Naive thymus-derived CD8-positive, alpha-beta T cell (primary cell): ENCODE measurements at regions not wholly inside any gene's neighbourhood (a gene's known extent, or its start where the extent isn't known, plus 50 kb on each side); places are given as distances from the start of the nearest gene placed in this dataset.

ENCODE experiments used
- ATAC-seq, 2 donors: fragments of 150-1000 bp; cut with Tn5 transposase in 1 of 2; sonication (Bioruptor Pico), chemical (Tn5 transposase) in 1 of 2; 1 replicate in 1 of 2; 2 replicates in 1 of 2; pipeline ENCODE4 v1.10.0; 2021; ENCODE audit warnings: mild to moderate bottlenecking in 2 of 2, moderate library complexity in 2 of 2
- POLR2A ChIA-PET: fragments of 350-600 bp; sonication (Branson Sonifier 250); formaldehyde crosslinking; loops from one replicate; lab custom pipeline; 2021; ENCODE audit warnings: antibody characterized with exemption; lab: Charles Lee
- DNase-seq, 10 donors: peaks; one replicate each; pipeline versions ENCODE4 v3.0.0 to v3.0.0-alpha.2; 2020 to 2022
- H3K27ac Mint-ChIP-seq, 10 donors: one replicate each; pipeline ENCODE4 v1.8.0; 2020 to 2022; ENCODE audit warnings: mild to moderate bottlenecking in 10 of 10, mixed read lengths in 10 of 10, moderate library complexity in 4 of 10, inconsistent platforms in 1 of 10
- H3K27me3 Mint-ChIP-seq, 5 donors: one replicate each; pipeline ENCODE4 v1.8.0; 2021 to 2022; ENCODE audit warnings: mixed read lengths in 5 of 5
- H3K36me3 Mint-ChIP-seq, 3 donors: one replicate each; pipeline ENCODE4 v1.8.0; 2020 to 2022; ENCODE audit warnings: mixed read lengths in 3 of 3, mild to moderate bottlenecking in 2 of 3, inconsistent platforms in 1 of 3
- H3K4me1 Mint-ChIP-seq, 4 donors: one replicate each; pipeline ENCODE4 v1.8.0; 2021 to 2022; ENCODE audit warnings: mixed read lengths in 4 of 4
- H3K4me3 Mint-ChIP-seq, 10 donors: one replicate each; pipeline ENCODE4 v1.8.0; 2020 to 2022; ENCODE audit warnings: mild to moderate bottlenecking in 10 of 10, mixed read lengths in 10 of 10, moderate library complexity in 6 of 10, inconsistent platforms in 1 of 10
- H3K9me3 Mint-ChIP-seq, 9 donors: one replicate each; pipeline ENCODE4 v1.8.0; 2020 to 2022; ENCODE audit warnings: mixed read lengths in 9 of 9, mild to moderate bottlenecking in 3 of 9, inconsistent platforms in 1 of 9, moderate library complexity in 1 of 9

GRCh38 chr20:7113577-7114466 lies 346.3 kb downstream of the BMP2 start:
- no peak overlapping the region for H3K4me3 Mint-ChIP-seq
- POLR2A ChIA-PET: no interaction called here
- DNase-seq: no peak
- no peaks in the 10 kb centered on the region for H3K4me1 Mint-ChIP-seq
- no peak overlapping the region for H3K27ac Mint-ChIP-seq
- H3K27me3 Mint-ChIP-seq: no peaks in the 10 kb centered on the region
- peaks cover 0 to 7% (median 2%) of the 10 kb centered on the region in 9 donors for H3K9me3 Mint-ChIP-seq
- no peaks in the 10 kb centered on the region for H3K36me3 Mint-ChIP-seq
- ATAC-seq: no peak

DNA sequence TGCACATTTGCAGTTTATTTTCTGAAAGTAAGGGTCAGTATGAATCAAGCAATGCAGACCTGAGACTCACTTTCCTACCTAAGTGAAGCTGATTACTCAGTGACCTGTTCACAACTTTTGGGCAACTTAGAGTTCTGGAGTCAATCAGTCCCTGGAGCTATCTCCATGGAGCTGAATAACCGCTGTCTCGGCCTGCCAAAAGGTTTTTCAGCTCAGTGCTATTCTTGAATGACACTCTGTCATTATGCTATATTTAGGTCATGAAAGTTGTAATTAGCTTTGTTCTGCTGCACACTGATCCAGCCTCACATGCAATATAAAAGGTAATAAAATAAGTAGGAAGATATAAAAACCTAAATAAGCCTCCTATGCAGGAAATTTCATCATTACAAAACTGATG lies 356.0 kb downstream of the BMP2 start:
- no peaks in the 10 kb centered on the region for H3K36me3 Mint-ChIP-seq
- POLR2A ChIA-PET: no interaction called here
- H3K9me3 Mint-ChIP-seq: peaks cover 0 to 10% (median 3%) of the 10 kb centered on the region in 9 donors
- H3K4me1 Mint-ChIP-seq: no peaks in the 10 kb centered on the region
- no peak overlapping the region for H3K4me3 Mint-ChIP-seq
- no peak overlapping the region for H3K27ac Mint-ChIP-seq
- DNase-seq: no peak
- no peak for ATAC-seq
- no peaks in the 10 kb centered on the region for H3K27me3 Mint-ChIP-seq

DNA sequence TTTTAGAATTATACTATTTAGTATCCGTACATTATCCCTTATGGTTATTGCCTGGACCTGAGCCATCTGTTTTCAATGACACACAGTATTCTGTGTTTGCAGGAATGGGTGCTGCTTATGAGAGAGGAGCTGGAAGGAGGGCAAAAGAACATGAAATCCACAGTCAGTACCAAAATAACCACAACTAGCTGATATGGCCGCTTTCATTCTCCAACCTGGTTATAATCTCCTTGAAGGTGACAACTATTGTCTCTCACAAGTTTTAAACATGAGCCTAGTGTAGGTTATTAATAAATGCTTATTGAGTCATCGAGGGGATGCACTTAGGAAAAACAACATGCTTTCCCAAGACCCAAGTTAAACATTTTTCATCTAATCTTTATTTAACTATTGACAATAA lies 356.6 kb downstream of the BMP2 start:
- POLR2A ChIA-PET: no interaction called here

DNA sequence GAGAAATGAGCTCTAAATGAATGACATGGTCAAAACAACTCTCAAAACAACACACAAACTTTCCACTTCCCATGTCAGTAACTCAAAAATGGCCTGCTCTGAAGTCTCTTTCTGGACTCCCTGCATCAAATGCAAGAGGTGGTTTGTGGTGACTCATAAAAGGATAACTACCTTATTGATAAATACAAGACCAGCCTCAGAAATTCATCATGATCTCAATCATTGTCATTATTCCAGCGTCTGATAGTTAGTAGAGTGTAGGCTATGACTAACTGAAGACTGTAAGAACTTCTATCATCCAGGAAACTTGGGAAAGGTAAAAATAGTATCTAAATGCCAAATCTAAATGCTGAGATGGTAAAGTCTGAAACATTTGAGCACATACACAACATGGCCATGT lies 369.4 kb downstream of the BMP2 start:
- POLR2A ChIA-PET: no interaction called here
- no peaks in the 10 kb centered on the region for H3K27me3 Mint-ChIP-seq
- no peak overlapping the region for H3K27ac Mint-ChIP-seq
- H3K9me3 Mint-ChIP-seq: peaks cover 0 to 25% (median 2%) of the 10 kb centered on the region in 9 donors
- H3K4me1 Mint-ChIP-seq: no peaks in the 10 kb centered on the region
- DNase-seq (no peak), ATAC-seq (no peak)
- no peaks in the 10 kb centered on the region for H3K36me3 Mint-ChIP-seq
- no peak overlapping the region for H3K4me3 Mint-ChIP-seq

More for the DNA sequence above, 356.6 kb downstream of the BMP2 start:
- DNase-seq (no peak), ATAC-seq (no peak)
- no peak overlapping the region for H3K4me3 Mint-ChIP-seq
- H3K4me1 Mint-ChIP-seq: no peaks in the 10 kb centered on the region
- H3K36me3 Mint-ChIP-seq: no peaks in the 10 kb centered on the region
- H3K9me3 Mint-ChIP-seq: peaks cover 0 to 10% (median 3%) of the 10 kb centered on the region in 9 donors
- H3K27ac Mint-ChIP-seq: no peak overlapping the region
- H3K27me3 Mint-ChIP-seq: no peaks in the 10 kb centered on the region

DNA sequence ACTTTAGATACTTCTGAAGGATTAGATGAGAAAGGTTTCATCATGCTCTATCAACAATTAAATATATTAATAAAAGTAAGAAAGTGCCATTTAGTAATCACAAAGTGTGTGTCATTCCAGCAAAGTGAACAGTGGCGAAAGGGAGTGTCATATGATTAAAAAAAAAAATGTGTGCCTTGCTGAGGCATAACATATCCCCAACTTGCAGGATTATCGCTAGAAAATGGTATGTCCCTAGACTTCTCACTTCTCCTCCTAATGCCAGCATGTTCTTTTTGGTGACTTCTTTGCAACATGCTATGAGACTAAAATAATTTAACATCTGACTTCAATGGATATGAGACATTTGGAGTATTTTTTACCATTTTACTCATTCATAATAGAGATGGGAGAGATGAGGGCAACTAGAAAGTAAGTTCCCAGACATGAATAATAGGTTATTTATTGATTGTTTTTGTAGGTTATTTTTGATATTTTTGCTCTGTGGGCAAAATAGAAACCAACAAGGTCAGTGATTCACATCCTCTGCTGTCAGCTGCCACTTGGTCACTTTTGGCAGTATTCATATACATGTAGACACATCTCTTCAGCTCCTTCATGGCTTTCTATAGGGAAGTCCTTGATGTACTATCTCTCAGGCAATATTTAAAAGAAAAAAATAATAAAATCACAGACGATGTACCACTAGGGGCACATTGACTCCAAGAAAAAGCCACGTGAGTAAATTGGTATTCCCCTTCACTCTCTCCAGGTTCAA lies 370.1 kb downstream of the BMP2 start:
- Mint-ChIP-seq H3K4me1 (no peaks in the 10 kb centered on the region), H3K36me3 (no peaks in the 10 kb centered on the region), H3K27ac (no peak overlapping the region), H3K4me3 (no peak overlapping the region), H3K27me3 (no peaks in the 10 kb centered on the region), H3K9me3 (peaks cover 0 to 25% (median 3%) of the 10 kb centered on the region in 9 donors)
- ATAC-seq (no peak), DNase-seq (no peak)
- POLR2A ChIA-PET: no interaction called here

DNA sequence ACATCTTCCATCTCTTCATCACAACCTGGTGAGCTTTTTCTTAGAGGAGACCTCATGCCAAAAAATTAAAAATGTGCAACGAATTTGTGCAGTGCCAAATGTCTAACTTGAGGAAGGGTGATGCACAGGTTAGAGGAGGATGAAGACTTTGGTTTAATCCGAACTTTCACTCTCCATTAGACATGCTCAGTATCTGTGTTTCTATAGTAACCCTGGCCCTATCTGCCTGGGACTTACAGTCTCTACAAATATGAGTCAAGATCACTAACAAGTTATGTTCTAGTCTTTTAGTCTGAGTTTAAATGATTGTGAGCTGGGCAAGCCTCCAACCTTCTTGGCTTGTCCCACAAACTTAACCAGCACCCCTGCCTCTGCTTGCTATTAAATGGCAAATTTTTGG lies 377.0 kb downstream of the BMP2 start:
- ATAC-seq (no peak), DNase-seq (no peak)
- no peaks in the 10 kb centered on the region for H3K36me3 Mint-ChIP-seq
- no peak overlapping the region for H3K4me3 Mint-ChIP-seq
- POLR2A ChIA-PET: no interaction called here
- no peak overlapping the region for H3K27ac Mint-ChIP-seq
- H3K27me3 Mint-ChIP-seq: no peaks in the 10 kb centered on the region
- H3K4me1 Mint-ChIP-seq: no peaks in the 10 kb centered on the region
- H3K9me3 Mint-ChIP-seq: peaks cover 0 to 14% (median 8%) of the 10 kb centered on the region in 9 donors

- DNase-seq (no peak), ATAC-seq (no peak)
- no peaks in the 10 kb centered on the region for H3K36me3 Mint-ChIP-seq
- H3K9me3 Mint-ChIP-seq: peaks cover 0 to 14% (median 8%) of the 10 kb centered on the region in 9 donors
- H3K4me1 Mint-ChIP-seq: no peaks in the 10 kb centered on the region
- H3K27me3 Mint-ChIP-seq: no peaks in the 10 kb centered on the region
- POLR2A ChIA-PET: no interaction called here
- no peak overlapping the region for H3K4me3 Mint-ChIP-seq
- no peak overlapping the region for H3K27ac Mint-ChIP-seq
Observed at GRCh38 chr20:7146552-7147219, 379.2 kb downstream of the BMP2 start.

- no peaks in the 10 kb centered on the region for H3K36me3 Mint-ChIP-seq
Observed at GRCh38 chr20:7147220-7147601, 379.7 kb downstream of the BMP2 start.

DNA sequence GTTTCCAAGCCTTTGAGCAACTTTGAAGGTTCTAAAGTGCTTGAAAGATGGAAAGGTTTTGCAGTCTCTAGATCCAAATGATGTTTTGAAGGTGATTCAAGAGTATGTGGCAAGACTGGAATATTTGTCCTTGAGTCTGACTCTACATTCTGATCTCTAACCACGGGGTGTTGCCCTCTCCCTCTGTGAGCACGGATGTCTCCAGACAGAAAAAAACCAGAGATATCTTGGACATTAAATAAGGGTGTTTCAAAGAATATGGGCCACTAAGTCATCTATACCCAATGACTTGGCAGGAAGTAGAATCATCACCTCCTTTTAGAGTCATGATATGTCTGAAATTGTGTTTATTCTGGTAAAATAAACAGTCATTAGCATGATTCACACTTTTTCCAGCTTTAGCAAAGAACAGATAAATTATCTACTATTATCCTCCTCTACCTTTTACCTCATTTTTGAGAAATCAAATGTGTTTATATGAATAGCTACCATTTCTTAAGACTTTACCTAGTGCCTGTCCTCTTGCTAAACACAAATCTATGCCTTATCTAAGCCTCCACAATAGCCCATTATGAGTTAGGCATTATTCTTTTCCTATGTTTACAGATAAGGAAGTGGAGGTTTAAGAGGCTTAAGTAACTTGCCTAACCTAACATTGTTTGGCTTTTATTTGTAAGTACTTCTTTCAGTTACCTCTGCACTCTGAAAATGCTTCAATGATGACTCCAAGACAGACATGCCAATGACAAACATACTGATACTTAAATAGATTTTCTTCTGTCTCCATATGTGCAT lies 384.4 kb downstream of the BMP2 start:
- DNase-seq: no peak
- ATAC-seq: no peak
- Mint-ChIP-seq H3K36me3 (no peaks in the 10 kb centered on the region), H3K27me3 (no peaks in the 10 kb centered on the region), H3K9me3 (peaks cover 0 to 11% (median 4%) of the 10 kb centered on the region in 9 donors), H3K4me1 (no peaks in the 10 kb centered on the region), H3K27ac (no peak overlapping the region), H3K4me3 (no peak overlapping the region)
- POLR2A ChIA-PET: no interaction called here

More at GRCh38 chr20:7147220-7147601, 379.7 kb downstream of the BMP2 start:
- H3K27me3 Mint-ChIP-seq: no peaks in the 10 kb centered on the region
- POLR2A ChIA-PET: no interaction called here
- no peak overlapping the region for H3K27ac Mint-ChIP-seq
- peaks cover 0 to 14% (median 8%) of the 10 kb centered on the region in 9 donors for H3K9me3 Mint-ChIP-seq
- no peak for DNase-seq
- H3K4me1 Mint-ChIP-seq: no peaks in the 10 kb centered on the region
- H3K4me3 Mint-ChIP-seq: no peak overlapping the region
- ATAC-seq: no peak

DNA sequence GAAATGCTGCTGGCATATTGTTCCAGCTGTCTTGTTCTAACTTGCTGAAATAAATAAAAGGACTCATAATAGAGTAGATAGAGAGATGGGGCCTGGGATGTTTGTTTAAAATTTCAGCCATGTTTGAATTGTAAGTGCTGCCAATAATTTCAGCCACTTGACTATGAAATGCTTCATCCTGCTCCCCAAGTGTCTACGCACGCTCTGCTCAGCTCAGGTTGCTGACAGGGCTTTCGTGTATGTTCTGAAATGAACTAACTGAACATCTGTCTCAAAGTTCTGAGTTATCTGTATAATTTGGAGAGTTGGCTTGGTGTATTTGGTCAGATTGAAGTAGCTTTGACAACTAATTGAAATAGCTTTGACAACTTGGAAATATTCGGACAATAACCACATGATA lies 387.8 kb downstream of the BMP2 start:
- H3K36me3 Mint-ChIP-seq: no peaks in the 10 kb centered on the region
- ATAC-seq (no peak), DNase-seq (no peak)
- H3K27ac Mint-ChIP-seq: no peak overlapping the region
- H3K4me3 Mint-ChIP-seq: no peak overlapping the region
- no peaks in the 10 kb centered on the region for H3K4me1 Mint-ChIP-seq
- no peaks in the 10 kb centered on the region for H3K27me3 Mint-ChIP-seq
- POLR2A ChIA-PET: no interaction called here
- H3K9me3 Mint-ChIP-seq: peaks cover 0 to 10% (median 2%) of the 10 kb centered on the region in 9 donors

DNA sequence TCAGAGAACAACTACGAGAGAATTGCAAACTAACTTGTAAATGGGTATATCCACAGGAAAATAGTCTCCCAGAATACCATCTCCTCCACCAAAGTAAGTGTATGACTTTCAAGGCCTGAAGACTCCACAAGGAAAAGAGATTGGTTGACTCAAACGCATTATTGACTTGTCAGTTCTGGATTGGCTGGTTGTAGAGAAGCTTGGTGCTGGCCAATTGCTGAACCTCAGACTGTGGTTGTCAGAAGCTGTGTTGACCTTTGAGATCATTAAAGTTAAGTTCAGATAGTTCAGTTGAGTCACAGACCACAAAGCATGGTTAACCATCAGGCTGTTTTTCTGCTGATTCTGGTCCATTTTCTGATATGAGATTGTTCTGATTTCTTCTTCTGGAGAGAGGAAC lies 388.3 kb downstream of the BMP2 start:
- no peaks in the 10 kb centered on the region for H3K36me3 Mint-ChIP-seq
- POLR2A ChIA-PET: no interaction called here
- no peaks in the 10 kb centered on the region for H3K27me3 Mint-ChIP-seq
- no peaks in the 10 kb centered on the region for H3K4me1 Mint-ChIP-seq
- H3K9me3 Mint-ChIP-seq: peaks cover 0 to 10% (median 2%) of the 10 kb centered on the region in 9 donors
- no peak for ATAC-seq
- no peak overlapping the region for H3K27ac Mint-ChIP-seq
- DNase-seq: no peak
- H3K4me3 Mint-ChIP-seq: no peak overlapping the region

- H3K36me3 Mint-ChIP-seq: no peaks in the 10 kb centered on the region
- no peak for ATAC-seq
- no peaks in the 10 kb centered on the region for H3K27me3 Mint-ChIP-seq
- H3K4me3 Mint-ChIP-seq: no peak overlapping the region
- H3K4me1 Mint-ChIP-seq: no peaks in the 10 kb centered on the region
- POLR2A ChIA-PET: no interaction called here
- no peak overlapping the region for H3K27ac Mint-ChIP-seq
- no peak for DNase-seq
- peaks cover 0 to 29% (median 10%) of the 10 kb centered on the region in 9 donors for H3K9me3 Mint-ChIP-seq
Observed at GRCh38 chr20:7159903-7160302, 392.4 kb downstream of the BMP2 start.
